GM10248 (cell line): ENCODE measurements at regions not wholly inside any gene's neighbourhood (a gene's known extent, or its start where the extent isn't known, plus 50 kb on each side); places are given as distances from the start of the nearest gene placed in this dataset.

Source experiments
- CTCF ChIA-PET: fragments of 300-600 bp; sonication (Branson Sonifier 250); formaldehyde crosslinking; extraction: SDS; loops from one replicate; lab custom pipeline; 2021; ENCODE audit warnings: antibody characterized with exemption; lab: Yijun Ruan, JAX
- POLR2A ChIA-PET: fragments of 350-650 bp; sonication (Branson Sonifier 250); formaldehyde crosslinking; extraction: SDS; loops from one replicate; lab custom pipeline; 2020; ENCODE audit warnings: antibody characterized with exemption; lab: Yijun Ruan, JAX
- DNase-seq: peaks from one replicate; pipeline ENCODE4 v3.0.0; 2012; ENCODE audit errors: extremely low spot score
- CTCF ChIP-seq: IDR thresholded peaks from 2 replicates; pipeline ENCODE4 v1.5.1; 2012; ENCODE audit warnings: mild to moderate bottlenecking, low read depth; ENCODE audit errors: extremely low read depth, missing control alignments, control extremely low read depth

- CTCF ChIA-PET = no interaction called here
- DNase-seq = no peak
- POLR2A ChIA-PET = no interaction called here
- TF ChIP-seq CTCF = no peak
These were observed 142.8 kb downstream of the SOX1 start for GRCh38 chr13:112209711-112210110.

GRCh38 chr13:112210371-112210770 lies 143.4 kb downstream of the SOX1 start:
- ChIA-PET CTCF (no interaction called here), POLR2A (no interaction called here)
- no peak for DNase-seq
- TF ChIP-seq CTCF = no peak

- no peak for DNase-seq
- TF ChIP-seq CTCF = no peak
- ChIA-PET POLR2A (no interaction called here), CTCF (no interaction called here)
These were observed 145.6 kb downstream of the SOX1 start for GRCh38 chr13:112212533-112212932.

GRCh38 chr13:112213467-112214255 lies 146.7 kb downstream of the SOX1 start:
- ChIA-PET POLR2A (no interaction called here), CTCF (no interaction called here)
- no peak for TF ChIP-seq CTCF
- no peak for DNase-seq

GRCh38 chr13:112215871-112216270 lies 148.9 kb downstream of the SOX1 start:
- ChIA-PET POLR2A (no interaction called here), CTCF (no interaction called here)
- no peak for TF ChIP-seq CTCF
- no peak for DNase-seq

- ChIA-PET CTCF (no interaction called here), POLR2A (no interaction called here)
- no peak for DNase-seq
- no peak for TF ChIP-seq CTCF
These were observed 150.5 kb downstream of the SOX1 start for GRCh38 chr13:112217431-112217830.
